ENCODE measurements at regions not wholly inside any gene's neighbourhood (a gene's known extent, or its start where the extent isn't known, plus 50 kb on each side); places are given as distances from the start of the nearest gene placed in this dataset.

GRCh38 chr1:112232848-112233247, 163.2 kb upstream of the CTTNBP2NL start:
- no peaks in the 10 kb centered on the region for H3K36me3 ChIP-seq (ENCODE audit: insufficient read depth, low read length)
- no peaks in the 10 kb centered on the region for H4K20me1 ChIP-seq (ENCODE audit: insufficient read depth)
- H3K27ac ChIP-seq (ENCODE audit: low read length): no peak overlapping the region
- no peaks in the 10 kb centered on the region for H3K79me2 ChIP-seq (replicated peaks; ENCODE audit: insufficient read depth, low read length)
- H3K9me3 ChIP-seq (ENCODE audit: low read length): no peaks in the 10 kb centered on the region
- no peaks in the 10 kb centered on the region for H3K9me2 ChIP-seq (ENCODE audit: insufficient read depth, low read length)
- TF ChIP-seq EZH2 (IDR thresholded peaks at IDR 0.05; ENCODE audit: borderline replicate concordance, insufficient read depth, low read length, poor library complexity, severe bottlenecking): no peak
- no peak for TF ChIP-seq EP300 (conservative IDR thresholded peaks at IDR 0.05; ENCODE audit: poor library complexity, severe bottlenecking)
- no peak for TF ChIP-seq RAD21 (conservative IDR thresholded peaks at IDR 0.05)
- no peak for TF ChIP-seq CTCF (IDR thresholded peaks at IDR 0.05; ENCODE audit: poor library complexity, severe bottlenecking)
- TF ChIP-seq POLR2AphosphoS5 (IDR thresholded peaks at IDR 0.05): no peak
- no peak for TF ChIP-seq MXI1 (conservative IDR thresholded peaks at IDR 0.05; ENCODE audit: poor library complexity, severe bottlenecking)
- no peak for TF ChIP-seq TAF1 (IDR thresholded peaks at IDR 0.05; ENCODE audit: low read depth)
- TF ChIP-seq REST (IDR thresholded peaks at IDR 0.05; ENCODE audit: borderline replicate concordance): no peak
- TF ChIP-seq SMC3 (conservative IDR thresholded peaks at IDR 0.05; ENCODE audit: poor library complexity): no peak
- no peak overlapping the region for H3K4me2 ChIP-seq (ENCODE audit: low read length)
- H3K9ac ChIP-seq (ENCODE audit: low read length): no peak overlapping the region
- no peak overlapping the region for H3K4me3 ChIP-seq (ENCODE audit: low read length)
- H3K27me3 ChIP-seq (ENCODE audit: insufficient read depth, low read depth, low read length): no peaks in the 10 kb centered on the region
- H2AFZ ChIP-seq (ENCODE audit: low read depth, low read length): no peak overlapping the region
- H3F3A ChIP-seq (ENCODE audit: insufficient read depth, low read length, poor library complexity, severe bottlenecking): no peaks in the 10 kb centered on the region

- no peaks in the 10 kb centered on the region for H3K79me2 ChIP-seq (replicated peaks; ENCODE audit: insufficient read depth, low read length)
- no peaks in the 10 kb centered on the region for H3F3A ChIP-seq (ENCODE audit: insufficient read depth, low read length, poor library complexity, severe bottlenecking)
- no peak overlapping the region for H3K9ac ChIP-seq (ENCODE audit: low read length)
- no peak overlapping the region for H3K4me2 ChIP-seq (ENCODE audit: low read length)
- no peaks in the 10 kb centered on the region for H3K36me3 ChIP-seq (ENCODE audit: insufficient read depth, low read length)
- H3K27ac ChIP-seq (ENCODE audit: low read length): no peak overlapping the region
- no peak overlapping the region for H2AFZ ChIP-seq (ENCODE audit: low read depth, low read length)
- no peaks in the 10 kb centered on the region for H3K9me2 ChIP-seq (ENCODE audit: insufficient read depth, low read length)
- no peak for TF ChIP-seq EZH2 (IDR thresholded peaks at IDR 0.05; ENCODE audit: borderline replicate concordance, insufficient read depth, low read length, poor library complexity, severe bottlenecking)
- TF ChIP-seq EP300 (conservative IDR thresholded peaks at IDR 0.05; ENCODE audit: poor library complexity, severe bottlenecking): no peak
- TF ChIP-seq RAD21 (conservative IDR thresholded peaks at IDR 0.05): no peak
- no peak for TF ChIP-seq TAF1 (IDR thresholded peaks at IDR 0.05; ENCODE audit: low read depth)
- no peak for TF ChIP-seq REST (IDR thresholded peaks at IDR 0.05; ENCODE audit: borderline replicate concordance)
- TF ChIP-seq MXI1 (conservative IDR thresholded peaks at IDR 0.05; ENCODE audit: poor library complexity, severe bottlenecking): no peak
- no peak for TF ChIP-seq POLR2AphosphoS5 (IDR thresholded peaks at IDR 0.05)
- TF ChIP-seq SMC3 (conservative IDR thresholded peaks at IDR 0.05; ENCODE audit: poor library complexity): no peak
- no peak for TF ChIP-seq CTCF (IDR thresholded peaks at IDR 0.05; ENCODE audit: poor library complexity, severe bottlenecking)
- H3K27me3 ChIP-seq (ENCODE audit: insufficient read depth, low read depth, low read length): no peaks in the 10 kb centered on the region
- no peaks in the 10 kb centered on the region for H3K9me3 ChIP-seq (ENCODE audit: low read length)
- no peak overlapping the region for H3K4me3 ChIP-seq (ENCODE audit: low read length)
- no peaks in the 10 kb centered on the region for H4K20me1 ChIP-seq (ENCODE audit: insufficient read depth)
These were observed 161.3 kb upstream of the CTTNBP2NL start for GRCh38 chr1:112234710-112235109.
